Gastroesophageal sphincter (tissue), 3 donors: ENCODE measurements at regions not wholly inside any gene's neighbourhood (a gene's known extent, or its start where the extent isn't known, plus 50 kb on each side); places are given as distances from the start of the nearest gene placed in this dataset.

ENCODE experiments used
- CTCF ChIP-seq, 4 experiments: fragments of 200-600 bp in 2 of 4; fragments of 450-650 bp in 2 of 4; sonication (generic) in 1 of 4; IDR thresholded peaks; one replicate each; pipeline ENCODE4 v1.5.1; 2017 to 2019; ENCODE audit warnings: antibody characterized with exemption in 4 of 4, mild to moderate bottlenecking in 2 of 4, moderate library complexity in 2 of 4
- POLR2A ChIP-seq, 2 donors: fragments of 450-650 bp; IDR thresholded peaks; one replicate each; pipeline ENCODE4 v1.6.1; 2017; ENCODE audit warnings: antibody characterized with exemption in 2 of 2, mild to moderate bottlenecking in 2 of 2, moderate library complexity in 1 of 2

GRCh38 chr2:3094318-3094717 is 283.3 kb downstream of the EIPR1 start:
- TF ChIP-seq POLR2A (IDR thresholded peaks at IDR 0.05) (no peak), CTCF (IDR thresholded peaks at IDR 0.05) (no peak)
